ENCODE measurements at regions not wholly inside any gene's neighbourhood (a gene's known extent, or its start where the extent isn't known, plus 50 kb on each side); places are given as distances from the start of the nearest gene placed in this dataset.

GRCh38 chr21:24890021-24890420 lies 717.3 kb downstream of the MRPL39 start:
- DNase-seq (ENCODE audit: low read depth), result no peak

GRCh38 chr21:24881506-24881905 lies 725.8 kb downstream of the MRPL39 start:
- no peak for DNase-seq (ENCODE audit: low read depth)

GRCh38 chr21:24870633-24871032 lies 736.6 kb downstream of the MRPL39 start:
- no peak for DNase-seq (ENCODE audit: low read depth)

GRCh38 chr21:24869862-24870261 lies 737.4 kb downstream of the MRPL39 start:
- DNase-seq (ENCODE audit: low read depth), result no peak

- no peak for DNase-seq (ENCODE audit: low read depth)
These were observed 739.2 kb downstream of the MRPL39 start for GRCh38 chr21:24868117-24868516.

- no peak for DNase-seq (ENCODE audit: low read depth)
These were observed 745.8 kb downstream of the MRPL39 start for GRCh38 chr21:24861471-24861870.

GRCh38 chr21:24856326-24856725 lies 751.0 kb downstream of the MRPL39 start:
- no peak for DNase-seq (ENCODE audit: low read depth)

- DNase-seq (ENCODE audit: low read depth), result no peak
These were observed 754.6 kb downstream of the MRPL39 start for GRCh38 chr21:24852610-24853195.

GRCh38 chr21:24850121-24850520 lies 757.2 kb downstream of the MRPL39 start:
- DNase-seq (ENCODE audit: low read depth), result no peak

- DNase-seq (ENCODE audit: low read depth), result no peak
These were observed 762.6 kb downstream of the MRPL39 start for GRCh38 chr21:24844671-24845070.

- no peak for DNase-seq (ENCODE audit: low read depth)
These were observed 767.0 kb downstream of the MRPL39 start for GRCh38 chr21:24840287-24840686.

GRCh38 chr21:24832961-24833360 lies 774.3 kb downstream of the MRPL39 start:
- DNase-seq (ENCODE audit: low read depth), result no peak

GRCh38 chr21:24829397-24829796 lies 777.9 kb downstream of the MRPL39 start:
- no peak for DNase-seq (ENCODE audit: low read depth)

GRCh38 chr21:24826822-24827221 lies 780.5 kb downstream of the MRPL39 start:
- no peak for DNase-seq (ENCODE audit: low read depth)

- DNase-seq (ENCODE audit: low read depth), result no peak
These were observed 781.9 kb downstream of the MRPL39 start for GRCh38 chr21:24825348-24825747.

GRCh38 chr21:24824209-24824608 lies 783.1 kb downstream of the MRPL39 start:
- DNase-seq (ENCODE audit: low read depth), result no peak

GRCh38 chr21:24823247-24823646 lies 784.0 kb downstream of the MRPL39 start:
- no peak for DNase-seq (ENCODE audit: low read depth)

GRCh38 chr21:24785033-24785432 lies 822.2 kb downstream of the MRPL39 start:
- DNase-seq (ENCODE audit: low read depth), result no peak

GRCh38 chr21:24781146-24781545 lies 826.1 kb downstream of the MRPL39 start:
- DNase-seq (ENCODE audit: low read depth), result no peak

GRCh38 chr21:24759348-24760075 lies 847.8 kb downstream of the MRPL39 start:
- no peak for DNase-seq (ENCODE audit: low read depth)

- DNase-seq (ENCODE audit: low read depth), result no peak
These were observed 869.2 kb downstream of the MRPL39 start for GRCh38 chr21:24738063-24738462.

- no peak for DNase-seq (ENCODE audit: low read depth)
These were observed 869.9 kb downstream of the MRPL39 start for GRCh38 chr21:24737296-24737850.

GRCh38 chr21:24730661-24731060 lies 876.6 kb downstream of the MRPL39 start:
- DNase-seq (ENCODE audit: low read depth), result no peak

GRCh38 chr21:24729568-24729967 lies 877.7 kb downstream of the MRPL39 start:
- no peak for DNase-seq (ENCODE audit: low read depth)
